H9 (cell line): ENCODE measurements at regions not wholly inside any gene's neighbourhood (a gene's known extent, or its start where the extent isn't known, plus 50 kb on each side); places are given as distances from the start of the nearest gene placed in this dataset.

ENCODE experiments used
- DNase-seq: peaks from one replicate; pipeline ENCODE4 v3.0.0-alpha.2; 2017
- H2AFZ ChIP-seq: one replicate; pipeline ENCODE4 v1.6.1; 2013; ENCODE audit warnings: mild to moderate bottlenecking, low read length, control low read depth, moderate library complexity
- H2AK5ac ChIP-seq: 2 replicates; pipeline ENCODE4 v1.6.1; 2013; ENCODE audit warnings: low read length, control low read depth, mixed read lengths; ENCODE audit not compliant: insufficient read length
- H2BK120ac ChIP-seq: one replicate; pipeline ENCODE4 v1.6.1; 2013; ENCODE audit warnings: low read depth, mild to moderate bottlenecking, low read length, control low read depth, inconsistent platforms; ENCODE audit not compliant: poor library complexity, severe bottlenecking
- H2BK12ac ChIP-seq: 2 replicates; pipeline ENCODE4 v1.6.1; 2013; ENCODE audit warnings: low read length, control low read depth, mixed read lengths, low read depth; ENCODE audit not compliant: insufficient read length
- H2BK15ac ChIP-seq: 2 replicates; pipeline ENCODE4 v1.6.1; 2013; ENCODE audit warnings: low read depth, low read length, control low read depth
- H2BK20ac ChIP-seq: one replicate; pipeline ENCODE4 v1.6.1; 2013; ENCODE audit warnings: low read depth, mild to moderate bottlenecking, low read length, control low read depth, inconsistent platforms; ENCODE audit not compliant: poor library complexity, severe bottlenecking
- H2BK5ac ChIP-seq: 2 replicates; pipeline ENCODE4 v1.6.1; 2013; ENCODE audit warnings: low read length, control low read depth, mixed read lengths; ENCODE audit not compliant: insufficient read length
- H3K14ac ChIP-seq: 2 replicates; pipeline ENCODE4 v1.6.1; 2013; ENCODE audit warnings: low read length, control low read depth; ENCODE audit not compliant: insufficient read depth
- H3K18ac ChIP-seq: 2 replicates; pipeline ENCODE4 v1.6.1; 2013; ENCODE audit warnings: low read depth, mild to moderate bottlenecking, mixed read lengths, low read length, control low read depth; ENCODE audit not compliant: insufficient read length
- H3K23ac ChIP-seq: 2 replicates; pipeline ENCODE4 v1.6.1; 2013; ENCODE audit warnings: low read length, control low read depth, mixed read lengths, low read depth; ENCODE audit not compliant: insufficient read length
- H3K23me2 ChIP-seq: 2 replicates; pipeline ENCODE4 v1.6.1; 2013; ENCODE audit warnings: low read depth, mild to moderate bottlenecking, mixed read lengths, low read length, control low read depth; ENCODE audit not compliant: insufficient read length, poor library complexity, severe bottlenecking
- H3K27ac ChIP-seq: 2 replicates; pipeline ENCODE4 v1.5.1; 2013; ENCODE audit warnings: low read length, control low read depth, mixed read lengths, low read depth; ENCODE audit not compliant: insufficient read length
- H3K27me3 ChIP-seq: 2 replicates; pipeline ENCODE4 v1.6.1; 2013; ENCODE audit warnings: low read length, control low read depth, inconsistent platforms; ENCODE audit not compliant: insufficient read depth
- H3K4ac ChIP-seq: 2 replicates; pipeline ENCODE4 v1.6.1; 2013; ENCODE audit warnings: low read depth, mild to moderate bottlenecking, control low read depth, inconsistent platforms, low read length, moderate library complexity
- H3K4me1 ChIP-seq: 2 replicates; pipeline ENCODE4 v1.6.1; 2013; ENCODE audit warnings: low read length, control low read depth, inconsistent platforms; ENCODE audit not compliant: insufficient read depth
- H3K4me2 ChIP-seq: 2 replicates; pipeline ENCODE4 v1.6.1; 2013; ENCODE audit warnings: low read length, control low read depth, mixed read lengths; ENCODE audit not compliant: insufficient read length, insufficient read depth
- H3K56ac ChIP-seq: 2 replicates; pipeline ENCODE4 v1.6.1; 2013; ENCODE audit warnings: low read depth, mild to moderate bottlenecking, mixed read lengths, low read length, control low read depth; ENCODE audit not compliant: insufficient read length
- H3K79me1 ChIP-seq: 2 replicates; pipeline ENCODE4 v1.6.1; 2013; ENCODE audit warnings: low read depth, mild to moderate bottlenecking, moderate library complexity, low read length, control low read depth, inconsistent platforms; ENCODE audit not compliant: insufficient read depth, poor library complexity, severe bottlenecking
- H3K79me2 ChIP-seq: 2 replicates; pipeline ENCODE4 v1.6.1; 2013; ENCODE audit warnings: low read length, control low read depth, inconsistent platforms; ENCODE audit not compliant: insufficient read depth
- H3K9ac ChIP-seq: 2 replicates; pipeline ENCODE4 v1.6.1; 2013; ENCODE audit warnings: low read length, control low read depth, mixed read lengths; ENCODE audit not compliant: insufficient read length; ENCODE audit errors: extremely low read depth
- H3K9me3 ChIP-seq: one replicate; pipeline ENCODE4 v1.6.1; 2013; ENCODE audit warnings: low read depth, low read length, inconsistent platforms; ENCODE audit not compliant: control insufficient read depth
- H3T11ph ChIP-seq: one replicate; pipeline ENCODE4 v1.6.1; 2013; ENCODE audit warnings: mild to moderate bottlenecking, low read length, control low read depth, inconsistent platforms
- H4K20me1 ChIP-seq: one replicate; pipeline ENCODE4 v1.6.1; 2013; ENCODE audit not compliant: control insufficient read depth, insufficient read length, insufficient read depth
- H4K5ac ChIP-seq: 2 replicates; pipeline ENCODE4 v1.6.1; 2013; ENCODE audit warnings: low read depth, mild to moderate bottlenecking, mixed read lengths, low read length, control low read depth; ENCODE audit not compliant: insufficient read length
- H4K8ac ChIP-seq: replicated peaks from 2 replicates; pipeline ENCODE4 v1.6.1; 2013; ENCODE audit warnings: low read length, control low read depth, mixed read lengths, low read depth; ENCODE audit not compliant: insufficient read length
- H4K91ac ChIP-seq: 2 replicates; pipeline ENCODE4 v1.6.1; 2013; ENCODE audit warnings: low read depth, mild to moderate bottlenecking, moderate library complexity, mixed read lengths, low read length, control low read depth; ENCODE audit not compliant: insufficient read length
- H3K27ac Mint-ChIP-seq, 3 experiments: 2 replicates in 2 of 3; 3 replicates in 1 of 3; pipeline ENCODE4 v1.8.0; 2020 to 2021; ENCODE audit warnings: mixed read lengths in 3 of 3, mild to moderate bottlenecking in 1 of 3, moderate library complexity in 1 of 3
- H3K27me3 Mint-ChIP-seq: 2 replicates; pipeline ENCODE4 v1.8.0; 2021; ENCODE audit warnings: low read depth, mild to moderate bottlenecking, moderate library complexity, mixed read lengths
- H3K36me3 Mint-ChIP-seq, 3 experiments: 2 replicates in 2 of 3; 3 replicates in 1 of 3; pipeline ENCODE4 v1.8.0; 2020 to 2021; ENCODE audit warnings: low read depth in 3 of 3, mixed read lengths in 3 of 3; ENCODE audit not compliant: insufficient read depth in 1 of 3
- H3K4me1 Mint-ChIP-seq, 2 experiments: 2 replicates each; pipeline ENCODE4 v1.8.0; 2020; ENCODE audit warnings: mixed read lengths in 2 of 2
- H3K4me3 Mint-ChIP-seq, 2 experiments: 2 replicates in 1 of 2; 3 replicates in 1 of 2; pipeline ENCODE4 v1.8.0; 2020 to 2021; ENCODE audit warnings: mild to moderate bottlenecking in 2 of 2, mixed read lengths in 2 of 2, moderate library complexity in 1 of 2
- H3K9me3 Mint-ChIP-seq, 2 experiments: 2 replicates in 1 of 2; 3 replicates in 1 of 2; pipeline ENCODE4 v1.8.0; 2020; ENCODE audit warnings: mild to moderate bottlenecking in 2 of 2, mixed read lengths in 2 of 2, moderate library complexity in 1 of 2
- WGBS: extraction: QIAGEN DNeasy Blood & Tissue Kit; methylation state at CpG from one replicate; pipeline ENCODE4 v1.1.7; 2013; ENCODE audit warnings: missing lambda C conversion rate, low lambda C conversion rate, mixed read lengths; ENCODE audit not compliant: insufficient read length; ENCODE audit errors: extremely low coverage; 5-methylcytosine and 5-hydroxymethylcytosine counted together
- TF ChIP-seq, protein P1 (sequence below): fragments of 200-600 bp; sonication (generic); conservative IDR thresholded peaks from 3 replicates; pipeline ENCODE4 v1.8.0; 2021; ENCODE audit warnings: antibody characterized with exemption, mild to moderate bottlenecking

- H3K27me3 Mint-ChIP-seq = no peaks in the 10 kb centered on the region
Observed at GRCh38 chr5:158543539-158544387, 556.0 kb downstream of the EBF1 start.

More at GRCh38 chr5:158543539-158544387, 556.0 kb downstream of the EBF1 start:
- Histone ChIP-seq H4K91ac (no peak overlapping the region), H3T11ph (no peak overlapping the region), H3K23ac (no peak overlapping the region), H3K79me1 (no peaks in the 10 kb centered on the region), H3K9ac (no peak overlapping the region), H3K27me3 (no peaks in the 10 kb centered on the region), H2BK12ac (no peak overlapping the region), H2AK5ac (no peak overlapping the region), H2BK15ac (no peak overlapping the region), H2BK120ac (no peak overlapping the region), H2BK20ac (no peak overlapping the region), H3K18ac (no peak overlapping the region), H3K23me2 (no peaks in the 10 kb centered on the region), H3K79me2 (no peaks in the 10 kb centered on the region), H3K14ac (no peak overlapping the region), H3K4ac (no peak overlapping the region), H3K56ac (no peak overlapping the region), H2AFZ (no peak overlapping the region), H4K8ac (no peak overlapping the region), H2BK5ac (no peak overlapping the region), H4K5ac (no peak overlapping the region), H3K27ac (no peak overlapping the region), H3K4me1 (no peaks in the 10 kb centered on the region), H3K9me3 (no peaks in the 10 kb centered on the region), H4K20me1 (no peaks in the 10 kb centered on the region), H3K4me2 (no peak overlapping the region)
- WGBS = no CpG with 5 or more reads among the region's 6 CpGs
- Mint-ChIP-seq H3K27ac (no peak overlapping the region), H3K9me3 (peaks cover 9 to 12% of the 10 kb centered on the region in 2 experiments), H3K4me1 (peaks cover 1 to 4% of the 10 kb centered on the region in 2 experiments; a peak in 2 of 4 replicates), H3K4me3 (no peak overlapping the region), H3K36me3 (peaks cover 0 to 6% (median 0%) of the 10 kb centered on the region in 3 experiments; a peak in 4 of 7 replicates)
- TF ChIP-seq, protein P1, sequence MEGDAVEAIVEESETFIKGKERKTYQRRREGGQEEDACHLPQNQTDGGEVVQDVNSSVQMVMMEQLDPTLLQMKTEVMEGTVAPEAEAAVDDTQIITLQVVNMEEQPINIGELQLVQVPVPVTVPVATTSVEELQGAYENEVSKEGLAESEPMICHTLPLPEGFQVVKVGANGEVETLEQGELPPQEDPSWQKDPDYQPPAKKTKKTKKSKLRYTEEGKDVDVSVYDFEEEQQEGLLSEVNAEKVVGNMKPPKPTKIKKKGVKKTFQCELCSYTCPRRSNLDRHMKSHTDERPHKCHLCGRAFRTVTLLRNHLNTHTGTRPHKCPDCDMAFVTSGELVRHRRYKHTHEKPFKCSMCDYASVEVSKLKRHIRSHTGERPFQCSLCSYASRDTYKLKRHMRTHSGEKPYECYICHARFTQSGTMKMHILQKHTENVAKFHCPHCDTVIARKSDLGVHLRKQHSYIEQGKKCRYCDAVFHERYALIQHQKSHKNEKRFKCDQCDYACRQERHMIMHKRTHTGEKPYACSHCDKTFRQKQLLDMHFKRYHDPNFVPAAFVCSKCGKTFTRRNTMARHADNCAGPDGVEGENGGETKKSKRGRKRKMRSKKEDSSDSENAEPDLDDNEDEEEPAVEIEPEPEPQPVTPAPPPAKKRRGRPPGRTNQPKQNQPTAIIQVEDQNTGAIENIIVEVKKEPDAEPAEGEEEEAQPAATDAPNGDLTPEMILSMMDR = no peak
- DNase-seq = no peak
